ENCODE measurements at regions not wholly inside any gene's neighbourhood (a gene's known extent, or its start where the extent isn't known, plus 50 kb on each side); places are given as distances from the start of the nearest gene placed in this dataset.

DNA sequence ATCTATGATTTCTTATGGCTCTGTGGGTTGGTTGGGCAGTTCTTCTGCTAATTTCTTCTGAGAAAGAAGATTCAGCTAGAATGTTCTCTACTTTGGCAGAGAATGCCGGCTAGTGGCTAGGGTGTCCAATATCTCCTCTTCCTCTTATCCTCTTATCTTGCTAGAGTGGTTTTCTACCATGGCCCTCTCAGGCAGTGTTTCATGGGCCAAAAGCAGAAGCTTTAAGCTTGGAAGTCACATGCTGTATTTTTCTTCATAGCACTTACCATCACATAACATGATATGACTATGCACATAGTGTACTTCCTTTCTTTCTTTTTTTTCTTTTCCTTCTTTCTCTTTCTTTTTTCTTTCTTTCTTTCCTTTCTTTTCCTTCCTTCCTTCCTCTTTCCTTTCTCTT lies 140.0 kb downstream of the ITGB8 start:
- TF ChIP-seq POLR2A (IDR thresholded peaks at IDR 0.05; ENCODE audit: low read depth, low read length) (no peak), POLR2AphosphoS5 (IDR thresholded peaks at IDR 0.05; ENCODE audit: low read depth, low read length) (no peak), TAF1 (IDR thresholded peaks at IDR 0.05; ENCODE audit: low read depth, low read length) (no peak), SPI1 (IDR thresholded peaks at IDR 0.05; ENCODE audit: low read depth, low read length) (no peak), PAX5 (IDR thresholded peaks at IDR 0.05; ENCODE audit: insufficient read depth, low read length, severe bottlenecking) (no peak)
